ENCODE measurements at regions not wholly inside any gene's neighbourhood (a gene's known extent, or its start where the extent isn't known, plus 50 kb on each side); places are given as distances from the start of the nearest gene placed in this dataset.

- Histone ChIP-seq H3K4me3 (ENCODE audit: control insufficient read depth in 1 of 2, extremely low read depth in 1 of 2, low read length in 1 of 2) (no peak overlapping the region), H3K27me3 (replicated peaks in 1 of 2; ENCODE audit: control insufficient read depth in 2 of 2, extremely low read depth in 1 of 2, insufficient read depth in 2 of 2, low read length in 1 of 2) (no peaks in the 10 kb centered on the region), H3K4me1 (ENCODE audit: control insufficient read depth in 1 of 2, extremely low read depth in 1 of 2, insufficient read depth in 2 of 2, low read length in 2 of 2) (no peaks in the 10 kb centered on the region), H3K9me3 (no peaks in the 10 kb centered on the region), H3K36me3 (ENCODE audit: control insufficient read depth in 2 of 2, extremely low read depth in 1 of 2, insufficient read depth in 1 of 2, low read length in 1 of 2) (no peaks in the 10 kb centered on the region), H3K27ac (ENCODE audit: low read length) (no peak overlapping the region)
- POLR2A ChIA-PET, result no interaction called here
- DNase-seq (no peak), ATAC-seq (replicated peaks in 1 of 4) (no peak)
- no peaks in the 10 kb centered on the region for H3K36me3 Mint-ChIP-seq
- H3K4me3 Mint-ChIP-seq, result no peak overlapping the region
- 75% methylated on average over 2 of the region's 2 CpGs for WGBS (ENCODE audit: insufficient coverage)
- CTCF ChIA-PET, result interaction anchor here in 1 of 2 donors (0.6 kb wide), 1 partner anchor 8 kb away, joined by 3 read pairs; no protein-coding TSS in a partner anchor
- H3K4me1 Mint-ChIP-seq, result no peaks in the 10 kb centered on the region
- no peaks in the 10 kb centered on the region for H3K27me3 Mint-ChIP-seq
- peaks cover 4 to 20% (median 10%) of the 10 kb centered on the region in 3 donors for H3K9me3 Mint-ChIP-seq
- no peak overlapping the region for H3K27ac Mint-ChIP-seq
Observed at GRCh38 chr14:83870546-83871270, 1659.2 kb upstream of the FLRT2 start.

DNA sequence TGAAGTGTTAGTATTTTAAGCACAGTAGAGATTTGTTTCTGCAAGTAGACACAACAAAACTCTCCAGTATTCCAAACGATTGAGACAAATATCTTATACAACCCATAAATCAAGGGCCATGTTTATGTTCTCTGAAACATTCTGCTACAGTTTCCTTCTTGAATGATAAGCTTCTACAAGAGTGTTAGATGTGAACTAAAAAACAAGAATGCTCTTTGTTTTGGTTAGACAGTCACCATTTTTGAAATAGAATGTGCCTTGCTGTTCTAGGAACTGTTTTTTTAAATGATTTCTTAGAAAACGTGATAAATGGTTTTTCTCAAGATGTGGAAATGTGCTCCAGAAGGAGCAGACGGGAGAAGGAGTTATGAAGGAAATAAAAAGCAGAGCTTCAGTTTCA is 1656.3 kb upstream of the FLRT2 start:
- ATAC-seq (replicated peaks in 1 of 4) (no peak), DNase-seq (no peak)
- H3K27ac ChIP-seq (ENCODE audit: low read length), result no peak overlapping the region
- H3K36me3 ChIP-seq (ENCODE audit: control insufficient read depth in 2 of 2, extremely low read depth in 1 of 2, insufficient read depth in 1 of 2, low read length in 1 of 2), result no peaks in the 10 kb centered on the region
- CTCF ChIA-PET, result no interaction called here
- H3K27me3 ChIP-seq (replicated peaks in 1 of 2; ENCODE audit: control insufficient read depth in 2 of 2, extremely low read depth in 1 of 2, insufficient read depth in 2 of 2, low read length in 1 of 2), result no peaks in the 10 kb centered on the region
- no peaks in the 10 kb centered on the region for H3K27me3 Mint-ChIP-seq
- H3K36me3 Mint-ChIP-seq, result no peaks in the 10 kb centered on the region
- 34% methylated on average over 2 of the region's 3 CpGs for WGBS (ENCODE audit: insufficient coverage)
- H3K27ac Mint-ChIP-seq, result no peak overlapping the region
- H3K4me1 Mint-ChIP-seq, result no peaks in the 10 kb centered on the region
- no peaks in the 10 kb centered on the region for H3K9me3 ChIP-seq
- H3K4me3 Mint-ChIP-seq, result no peak overlapping the region
- H3K9me3 Mint-ChIP-seq, result peaks cover 10 to 21% (median 11%) of the 10 kb centered on the region in 3 donors
- POLR2A ChIA-PET, result no interaction called here
- no peak overlapping the region for H3K4me3 ChIP-seq (ENCODE audit: control insufficient read depth in 1 of 2, extremely low read depth in 1 of 2, low read length in 1 of 2)
- no peaks in the 10 kb centered on the region for H3K4me1 ChIP-seq (ENCODE audit: control insufficient read depth in 1 of 2, extremely low read depth in 1 of 2, insufficient read depth in 2 of 2, low read length in 2 of 2)

- H3K9me3 Mint-ChIP-seq, result peaks cover 13 to 21% (median 15%) of the 10 kb centered on the region in 3 donors
- no peaks in the 10 kb centered on the region for H3K27me3 Mint-ChIP-seq
- Histone ChIP-seq H3K9me3 (no peaks in the 10 kb centered on the region), H3K27ac (ENCODE audit: low read length) (no peak overlapping the region), H3K4me3 (ENCODE audit: control insufficient read depth in 1 of 2, extremely low read depth in 1 of 2, low read length in 1 of 2) (no peak overlapping the region), H3K27me3 (replicated peaks in 1 of 2; ENCODE audit: control insufficient read depth in 2 of 2, extremely low read depth in 1 of 2, insufficient read depth in 2 of 2, low read length in 1 of 2) (no peaks in the 10 kb centered on the region), H3K4me1 (ENCODE audit: control insufficient read depth in 1 of 2, extremely low read depth in 1 of 2, insufficient read depth in 2 of 2, low read length in 2 of 2) (no peaks in the 10 kb centered on the region), H3K36me3 (ENCODE audit: control insufficient read depth in 2 of 2, extremely low read depth in 1 of 2, insufficient read depth in 1 of 2, low read length in 1 of 2) (no peaks in the 10 kb centered on the region)
- no peak for DNase-seq
- CTCF ChIA-PET, result no interaction called here
- ATAC-seq (replicated peaks in 1 of 4), result no peak
- no CpG with 5 or more reads among the region's 1 CpG for WGBS (ENCODE audit: insufficient coverage)
- H3K27ac Mint-ChIP-seq, result no peak overlapping the region
- no peaks in the 10 kb centered on the region for H3K36me3 Mint-ChIP-seq
- POLR2A ChIA-PET, result no interaction called here
- H3K4me3 Mint-ChIP-seq, result no peak overlapping the region
- H3K4me1 Mint-ChIP-seq, result no peaks in the 10 kb centered on the region
Observed at GRCh38 chr14:83874662-83875061, 1655.3 kb upstream of the FLRT2 start.

DNA sequence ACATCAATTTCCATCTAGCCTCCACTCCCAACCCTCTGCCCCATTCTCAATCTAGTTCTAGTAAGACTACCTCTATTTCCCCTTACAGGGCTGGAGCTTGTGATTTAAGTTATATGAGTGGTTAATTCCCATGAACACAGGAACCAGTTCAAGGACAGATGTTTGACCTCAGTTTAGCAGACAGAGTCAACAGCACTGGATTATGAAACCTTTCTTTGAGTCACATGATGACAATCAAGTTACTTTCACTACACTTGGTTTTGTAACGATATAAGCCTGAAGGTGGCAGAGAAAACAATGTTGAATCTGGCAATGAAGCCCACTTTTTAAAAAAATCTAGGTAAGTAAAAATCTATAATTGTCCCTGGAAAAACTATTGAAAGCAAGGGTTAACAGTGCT is 1646.2 kb upstream of the FLRT2 start:
- ChIA-PET CTCF (no interaction called here), POLR2A (no interaction called here)
- no peak for DNase-seq
- Histone ChIP-seq H3K27me3 (replicated peaks in 1 of 2; ENCODE audit: control insufficient read depth in 2 of 2, extremely low read depth in 1 of 2, insufficient read depth in 2 of 2, low read length in 1 of 2) (no peaks in the 10 kb centered on the region), H3K4me1 (ENCODE audit: control insufficient read depth in 1 of 2, extremely low read depth in 1 of 2, insufficient read depth in 2 of 2, low read length in 2 of 2) (no peaks in the 10 kb centered on the region), H3K36me3 (ENCODE audit: control insufficient read depth in 2 of 2, extremely low read depth in 1 of 2, insufficient read depth in 1 of 2, low read length in 1 of 2) (no peaks in the 10 kb centered on the region), H3K4me3 (ENCODE audit: control insufficient read depth in 1 of 2, extremely low read depth in 1 of 2, low read length in 1 of 2) (no peak overlapping the region), H3K9me3 (peaks cover 3% of the 10 kb centered on the region), H3K27ac (ENCODE audit: low read length) (no peak overlapping the region)
- no peaks in the 10 kb centered on the region for H3K4me1 Mint-ChIP-seq
- WGBS (ENCODE audit: insufficient coverage), result no CpG with 5 or more reads among the region's 1 CpG
- no peaks in the 10 kb centered on the region for H3K27me3 Mint-ChIP-seq
- H3K36me3 Mint-ChIP-seq, result no peaks in the 10 kb centered on the region
- H3K9me3 Mint-ChIP-seq, result peaks cover 18 to 29% (median 28%) of the 10 kb centered on the region in 3 donors
- no peak overlapping the region for H3K27ac Mint-ChIP-seq
- ATAC-seq (replicated peaks in 1 of 4), result no peak
- H3K4me3 Mint-ChIP-seq, result no peak overlapping the region

GRCh38 chr14:83885837-83886293 is 1644.1 kb upstream of the FLRT2 start:
- Mint-ChIP-seq H3K36me3 (no peaks in the 10 kb centered on the region), H3K27me3 (no peaks in the 10 kb centered on the region), H3K9me3 (peaks cover 5 to 24% (median 17%) of the 10 kb centered on the region in 3 donors), H3K4me3 (no peak overlapping the region), H3K4me1 (no peaks in the 10 kb centered on the region), H3K27ac (no peak overlapping the region)
- Histone ChIP-seq H3K4me3 (ENCODE audit: control insufficient read depth in 1 of 2, extremely low read depth in 1 of 2, low read length in 1 of 2) (no peak overlapping the region), H3K4me1 (ENCODE audit: control insufficient read depth in 1 of 2, extremely low read depth in 1 of 2, insufficient read depth in 2 of 2, low read length in 2 of 2) (no peaks in the 10 kb centered on the region), H3K9me3 (peaks cover 3% of the 10 kb centered on the region), H3K36me3 (ENCODE audit: control insufficient read depth in 2 of 2, extremely low read depth in 1 of 2, insufficient read depth in 1 of 2, low read length in 1 of 2) (no peaks in the 10 kb centered on the region), H3K27ac (ENCODE audit: low read length) (no peak overlapping the region), H3K27me3 (replicated peaks in 1 of 2; ENCODE audit: control insufficient read depth in 2 of 2, extremely low read depth in 1 of 2, insufficient read depth in 2 of 2, low read length in 1 of 2) (no peaks in the 10 kb centered on the region)
- DNase-seq, result no peak
- ChIA-PET CTCF (no interaction called here), POLR2A (no interaction called here)
- no CpG with 5 or more reads among the region's 4 CpGs for WGBS (ENCODE audit: insufficient coverage)
- ATAC-seq (replicated peaks in 1 of 4), result no peak

GRCh38 chr14:83887866-83888265 is 1642.1 kb upstream of the FLRT2 start:
- no peak overlapping the region for H3K27ac Mint-ChIP-seq
- peaks cover 0 to 19% (median 10%) of the 10 kb centered on the region in 3 donors for H3K9me3 Mint-ChIP-seq
- H3K4me1 Mint-ChIP-seq, result no peaks in the 10 kb centered on the region
- CTCF ChIA-PET, result no interaction called here
- H3K4me3 Mint-ChIP-seq, result no peak overlapping the region
- no CpG with 5 or more reads among the region's 1 CpG for WGBS (ENCODE audit: insufficient coverage)
- H3K27ac ChIP-seq (ENCODE audit: low read length), result no peak overlapping the region
- H3K9me3 ChIP-seq, result peaks cover 3% of the 10 kb centered on the region
- DNase-seq, result no peak
- no peaks in the 10 kb centered on the region for H3K4me1 ChIP-seq (ENCODE audit: control insufficient read depth in 1 of 2, extremely low read depth in 1 of 2, insufficient read depth in 2 of 2, low read length in 2 of 2)
- H3K36me3 Mint-ChIP-seq, result no peaks in the 10 kb centered on the region
- ATAC-seq (replicated peaks in 1 of 4), result no peak
- no peaks in the 10 kb centered on the region for H3K36me3 ChIP-seq (ENCODE audit: control insufficient read depth in 2 of 2, extremely low read depth in 1 of 2, insufficient read depth in 1 of 2, low read length in 1 of 2)
- H3K27me3 ChIP-seq (replicated peaks in 1 of 2; ENCODE audit: control insufficient read depth in 2 of 2, extremely low read depth in 1 of 2, insufficient read depth in 2 of 2, low read length in 1 of 2), result no peaks in the 10 kb centered on the region
- H3K27me3 Mint-ChIP-seq, result no peaks in the 10 kb centered on the region
- H3K4me3 ChIP-seq (ENCODE audit: control insufficient read depth in 1 of 2, extremely low read depth in 1 of 2, low read length in 1 of 2), result no peak overlapping the region
- POLR2A ChIA-PET, result interaction anchor here (0.6 to 0.7 kb wide), 2 partner anchors 11 to 1583 kb away, joined by 4 to 7 read pairs; no protein-coding TSS in a partner anchor

- no peak for ATAC-seq (replicated peaks in 1 of 4)
- no peaks in the 10 kb centered on the region for H3K36me3 Mint-ChIP-seq
- POLR2A ChIA-PET, result no interaction called here
Observed at GRCh38 chr14:83893447-83893846, 1636.5 kb upstream of the FLRT2 start.

More at GRCh38 chr14:83893447-83893846, 1636.5 kb upstream of the FLRT2 start:
- Mint-ChIP-seq H3K4me1 (no peaks in the 10 kb centered on the region), H3K4me3 (no peak overlapping the region), H3K27me3 (no peaks in the 10 kb centered on the region), H3K27ac (no peak overlapping the region), H3K9me3 (peaks cover 0 to 17% (median 16%) of the 10 kb centered on the region in 3 donors)
- CTCF ChIA-PET, result no interaction called here
- no peaks in the 10 kb centered on the region for H3K36me3 ChIP-seq (ENCODE audit: control insufficient read depth in 2 of 2, extremely low read depth in 1 of 2, insufficient read depth in 1 of 2, low read length in 1 of 2)
- H3K9me3 ChIP-seq, result no peaks in the 10 kb centered on the region
- H3K27ac ChIP-seq (ENCODE audit: low read length), result no peak overlapping the region
- no peak for DNase-seq
- no peaks in the 10 kb centered on the region for H3K27me3 ChIP-seq (replicated peaks in 1 of 2; ENCODE audit: control insufficient read depth in 2 of 2, extremely low read depth in 1 of 2, insufficient read depth in 2 of 2, low read length in 1 of 2)
- no peaks in the 10 kb centered on the region for H3K4me1 ChIP-seq (ENCODE audit: control insufficient read depth in 1 of 2, extremely low read depth in 1 of 2, insufficient read depth in 2 of 2, low read length in 2 of 2)
- no peak overlapping the region for H3K4me3 ChIP-seq (ENCODE audit: control insufficient read depth in 1 of 2, extremely low read depth in 1 of 2, low read length in 1 of 2)
